ENCODE measurements at regions not wholly inside any gene's neighbourhood (a gene's known extent, or its start where the extent isn't known, plus 50 kb on each side); places are given as distances from the start of the nearest gene placed in this dataset.

GRCh38 chr6:14436592-14437132 lies 319.1 kb downstream of the CD83 start:
- no peak for DNase-seq (ENCODE audit: low read depth)

- DNase-seq (ENCODE audit: low read depth), result no peak
Measured at GRCh38 chr6:14439419-14439818, 321.8 kb downstream of the CD83 start.

GRCh38 chr6:14440215-14440910 lies 322.8 kb downstream of the CD83 start:
- no peak for DNase-seq (ENCODE audit: low read depth)

GRCh38 chr6:14440940-14441781 lies 323.6 kb downstream of the CD83 start:
- no peak for DNase-seq (ENCODE audit: low read depth)

- no peak for DNase-seq (ENCODE audit: low read depth)
Measured at GRCh38 chr6:14442242-14442641, 324.7 kb downstream of the CD83 start.

GRCh38 chr6:14443629-14444268 lies 326.2 kb downstream of the CD83 start:
- DNase-seq (ENCODE audit: low read depth), result no peak

- DNase-seq (ENCODE audit: low read depth), result no peak
Measured at GRCh38 chr6:14444295-14444972, 326.9 kb downstream of the CD83 start.

- DNase-seq (ENCODE audit: low read depth), result no peak
Measured at GRCh38 chr6:14447240-14447639, 329.7 kb downstream of the CD83 start.

GRCh38 chr6:14448246-14448645 lies 330.7 kb downstream of the CD83 start:
- no peak for DNase-seq (ENCODE audit: low read depth)

GRCh38 chr6:14450133-14450504 lies 332.5 kb downstream of the CD83 start:
- no peak for DNase-seq (ENCODE audit: low read depth)

GRCh38 chr6:14450578-14450977 lies 333.0 kb downstream of the CD83 start:
- no peak for DNase-seq (ENCODE audit: low read depth)

- no peak for DNase-seq (ENCODE audit: low read depth)
Measured at GRCh38 chr6:14451594-14452374, 334.2 kb downstream of the CD83 start.

- no peak for DNase-seq (ENCODE audit: low read depth)
Measured at GRCh38 chr6:14452567-14453527, 335.3 kb downstream of the CD83 start.

GRCh38 chr6:14453712-14454472 lies 336.3 kb downstream of the CD83 start:
- DNase-seq (ENCODE audit: low read depth), result no peak

- DNase-seq (ENCODE audit: low read depth), result no peak
Measured at GRCh38 chr6:14454473-14454775, 336.9 kb downstream of the CD83 start.

- DNase-seq (ENCODE audit: low read depth), result no peak
Measured at GRCh38 chr6:14455427-14455826, 337.9 kb downstream of the CD83 start.

GRCh38 chr6:14455876-14456648 lies 338.5 kb downstream of the CD83 start:
- no peak for DNase-seq (ENCODE audit: low read depth)

GRCh38 chr6:14456941-14457340 lies 339.4 kb downstream of the CD83 start:
- DNase-seq (ENCODE audit: low read depth), result no peak
